CD4-positive, alpha-beta T cell treated with Interleukin-17A for 4 hours (primary cell): ENCODE measurements at regions not wholly inside any gene's neighbourhood (a gene's known extent, or its start where the extent isn't known, plus 50 kb on each side); places are given as distances from the start of the nearest gene placed in this dataset.
"Not testable (repeated sequence)": the region's sequence is repeated elsewhere in the genome, so short reads cannot be mapped to it uniquely, and the experiment has no call there.

Source experiments
- DNase-seq: peaks from one replicate; pipeline ENCODE4 v3.0.0-alpha.2; 2020; ENCODE audit warnings: mixed read lengths

DNA sequence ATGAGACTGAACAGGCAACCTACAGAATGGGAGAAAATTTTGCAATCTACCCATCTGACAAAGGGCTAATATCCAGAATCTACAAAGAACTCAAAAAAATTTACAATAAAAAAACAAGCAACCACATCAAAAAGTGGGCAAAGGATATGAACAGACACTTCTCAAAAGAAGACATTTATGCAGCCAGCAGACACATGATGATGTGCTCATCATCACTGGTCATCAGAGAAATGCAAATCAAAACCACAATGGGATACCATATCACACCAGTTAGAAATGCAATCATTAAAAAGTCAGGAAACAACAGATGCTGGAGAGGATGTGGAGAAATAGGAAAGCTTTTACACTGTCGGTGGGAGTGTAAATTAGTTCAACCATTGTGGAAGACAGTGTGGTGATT, 51.7 kb upstream of the PAXBP1 start:
- not testable (repeated sequence) for DNase-seq

- DNase-seq: no peak
Observed at GRCh38 chr21:32824950-32825349, 53.4 kb upstream of the PAXBP1 start.

DNA sequence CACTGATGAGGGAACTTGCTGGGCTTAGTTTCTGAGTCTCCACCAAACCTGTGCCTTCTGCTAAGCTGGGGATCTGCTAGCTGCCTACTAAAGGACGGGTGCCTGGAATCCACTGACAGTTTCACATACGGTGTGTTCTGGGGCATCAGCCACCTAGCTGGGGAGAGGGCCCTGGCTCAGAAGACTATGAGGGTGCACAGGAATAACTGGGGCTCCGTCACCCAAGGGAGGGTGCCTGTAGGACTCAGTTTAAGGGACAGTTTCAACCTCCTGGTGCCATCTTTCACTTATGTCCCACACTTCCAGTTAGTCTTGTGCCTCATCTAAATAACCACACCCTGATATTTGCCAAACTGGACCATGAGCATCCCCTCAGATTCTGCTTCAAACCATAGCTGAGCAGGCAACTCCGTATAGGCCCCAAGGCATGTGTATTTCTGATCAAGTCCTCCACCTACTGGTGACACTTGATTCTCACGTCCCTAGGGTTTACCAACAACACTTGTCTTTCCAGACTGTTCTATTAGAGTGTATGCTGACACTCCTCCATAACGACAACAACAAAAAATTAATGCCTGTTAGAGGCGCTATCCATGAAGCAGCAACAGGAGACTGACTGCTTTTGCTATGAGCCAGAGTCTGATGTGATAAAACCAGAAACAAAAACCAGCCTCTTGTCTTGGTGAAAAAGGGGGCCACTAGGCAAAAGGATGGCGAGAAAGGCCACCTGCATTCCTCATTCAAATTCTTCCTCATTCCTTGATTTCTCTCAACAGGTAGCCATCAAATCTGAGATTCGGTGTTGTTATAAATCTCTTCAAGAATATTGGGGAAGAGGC, 55.0 kb upstream of the PAXBP1 start:
- DNase-seq: peak; percentile 42

DNA sequence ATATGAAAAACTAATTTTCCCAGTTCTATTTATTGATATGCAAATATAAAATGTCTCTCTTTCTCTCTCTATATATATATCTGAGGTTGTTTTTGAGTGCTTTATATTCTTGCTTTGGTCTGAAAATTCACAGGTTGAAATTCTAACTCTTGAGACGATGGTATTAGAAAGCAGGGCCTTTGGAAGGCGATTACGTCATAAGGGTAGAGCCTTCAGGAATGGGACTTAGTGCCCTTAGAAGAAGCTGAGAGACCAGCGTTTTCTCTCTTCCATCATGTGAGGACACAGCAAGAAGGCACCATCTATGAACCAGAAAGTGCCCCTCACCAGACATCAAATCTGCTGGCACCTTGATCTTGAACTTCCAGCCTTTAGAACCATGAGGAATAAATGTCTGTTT, 57.4 kb upstream of the PAXBP1 start:
- DNase-seq: no peak

- DNase-seq: no peak
Observed at GRCh38 chr21:32829504-32829903, 57.9 kb upstream of the PAXBP1 start.

DNA sequence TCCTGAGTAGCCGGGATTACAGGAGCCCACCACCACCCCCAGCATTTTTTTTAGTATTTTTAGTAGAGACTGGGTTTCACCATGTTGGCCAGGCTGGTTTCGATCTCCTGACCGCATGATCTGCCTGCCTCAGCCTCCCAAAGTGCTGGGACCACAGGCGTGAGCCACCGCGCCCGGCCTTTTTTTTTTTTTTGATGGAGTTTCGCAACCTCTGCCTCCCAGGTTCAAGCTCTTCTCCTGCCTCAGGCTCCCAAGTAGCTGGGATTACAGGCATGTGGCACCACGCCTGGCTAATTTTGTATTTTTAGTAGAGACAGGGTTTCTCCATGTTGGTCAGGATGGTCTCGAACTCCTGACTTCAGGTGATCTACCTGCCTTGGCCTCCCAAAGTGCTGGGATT, 60.2 kb upstream of the PAXBP1 start:
- not testable (repeated sequence) for DNase-seq

DNA sequence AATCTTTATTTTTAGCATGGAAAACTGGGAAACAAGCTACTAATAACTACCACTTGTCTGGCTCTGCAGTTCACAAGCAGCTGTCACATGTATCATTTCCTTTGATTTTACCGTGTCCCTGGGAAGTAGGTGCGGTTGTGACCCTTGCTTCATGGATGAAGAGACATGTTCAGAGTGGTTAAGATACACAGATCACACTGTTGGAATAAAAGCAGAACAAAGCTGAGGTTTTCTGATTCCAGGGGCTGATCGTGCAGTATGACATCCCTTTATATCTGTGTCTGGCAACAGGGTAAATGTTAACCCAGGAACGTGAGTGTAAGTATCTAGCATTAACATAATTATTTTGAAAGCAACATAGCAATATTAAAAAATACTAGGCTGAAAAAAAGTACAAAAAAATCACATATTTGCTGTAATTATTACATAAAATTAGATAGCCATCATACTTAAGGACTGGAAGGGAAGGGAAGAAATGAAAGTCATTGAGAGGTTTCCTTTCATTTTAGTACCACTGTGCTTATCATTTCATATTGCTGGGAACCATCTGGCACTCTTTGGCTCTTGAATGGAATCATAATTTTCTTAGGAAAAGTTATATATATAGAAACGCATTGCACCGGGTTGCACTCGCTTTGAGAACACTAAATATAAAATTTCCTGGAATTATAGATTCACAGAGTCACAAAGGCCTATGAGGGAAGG, 62.8 kb upstream of the PAXBP1 start:
- no peak for DNase-seq

GRCh38 chr21:32834916-32835235, 63.3 kb upstream of the PAXBP1 start:
- no peak for DNase-seq

- no peak for DNase-seq
Observed at GRCh38 chr21:32842146-32842545, 70.6 kb upstream of the PAXBP1 start.

DNA sequence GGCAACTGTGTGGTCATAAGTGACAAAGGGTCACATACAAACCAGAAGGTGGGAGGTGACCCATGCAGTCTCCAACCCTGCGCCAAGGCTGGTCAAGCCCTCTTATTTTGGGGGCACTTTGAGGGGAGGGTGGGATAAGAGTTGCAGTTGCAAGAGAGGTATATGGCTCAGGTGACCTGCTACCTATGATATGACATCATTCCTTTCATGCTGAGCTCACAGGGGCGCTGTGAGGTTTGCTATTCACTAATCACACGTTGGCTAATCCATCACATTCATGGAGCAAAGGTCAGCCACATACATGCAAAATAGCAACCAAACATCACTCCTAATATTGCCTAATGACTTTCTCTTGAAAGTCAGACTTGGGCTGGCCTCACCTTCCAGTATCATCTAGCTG, 72.0 kb upstream of the PAXBP1 start:
- no peak for DNase-seq

- no peak for DNase-seq
Observed at GRCh38 chr21:32844076-32844475, 72.5 kb upstream of the PAXBP1 start.

DNA sequence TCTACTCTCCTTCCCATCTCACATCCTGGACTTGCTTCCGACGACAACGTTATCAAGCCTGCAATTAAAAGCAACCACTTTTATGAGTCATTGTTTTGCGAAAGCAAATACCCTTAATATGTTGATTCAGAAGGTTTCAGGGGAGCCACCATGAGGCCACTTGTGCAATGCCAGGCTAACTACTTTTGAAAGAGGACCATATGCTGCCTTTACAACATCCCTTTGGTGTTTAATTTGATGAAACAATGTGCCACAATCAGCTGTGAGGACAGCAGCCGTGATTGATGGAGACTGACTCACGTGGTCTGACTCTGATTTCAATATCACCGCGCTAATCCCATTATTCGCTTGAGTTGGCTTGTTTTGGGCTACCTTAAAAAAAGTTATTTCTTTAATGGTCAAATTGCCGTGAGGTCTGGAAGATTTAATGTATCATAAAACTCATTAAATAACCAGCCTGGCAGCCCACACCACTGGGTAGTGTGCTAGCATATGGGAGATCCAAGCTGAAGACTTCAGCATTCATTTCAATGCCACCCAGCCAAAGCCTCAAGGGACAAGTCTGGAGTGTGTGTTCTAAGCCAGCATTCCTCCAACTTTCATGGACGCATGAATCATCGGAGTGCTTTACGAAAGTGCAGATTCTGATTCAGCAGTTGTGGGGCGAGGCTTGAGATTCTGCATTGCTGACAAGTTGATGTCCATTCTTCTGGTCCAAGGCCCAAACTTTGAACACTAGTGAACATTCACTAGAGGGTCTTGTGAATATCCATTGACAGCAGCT, 73.3 kb upstream of the PAXBP1 start:
- no peak for DNase-seq

DNA sequence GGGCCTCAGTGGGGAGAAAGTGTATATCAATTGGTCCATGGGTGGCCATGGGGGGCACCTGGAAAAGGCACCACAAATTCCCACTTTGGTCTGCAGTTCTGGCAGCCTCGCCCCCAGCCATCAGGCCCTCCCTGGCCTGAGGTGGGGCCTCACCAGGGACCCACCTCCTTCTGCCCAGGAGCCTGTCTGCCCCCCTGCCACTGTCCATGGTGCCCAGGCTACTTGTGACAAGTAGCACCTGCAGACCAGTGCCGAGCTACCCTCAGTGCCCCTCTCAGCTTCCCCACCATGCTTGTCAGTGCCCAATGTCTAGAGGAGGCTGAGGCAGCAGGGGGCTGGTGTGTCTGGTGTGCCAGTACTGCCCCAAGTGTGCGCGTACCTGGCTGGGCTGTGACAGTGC, 87.1 kb upstream of the PAXBP1 start:
- DNase-seq: no peak

DNA sequence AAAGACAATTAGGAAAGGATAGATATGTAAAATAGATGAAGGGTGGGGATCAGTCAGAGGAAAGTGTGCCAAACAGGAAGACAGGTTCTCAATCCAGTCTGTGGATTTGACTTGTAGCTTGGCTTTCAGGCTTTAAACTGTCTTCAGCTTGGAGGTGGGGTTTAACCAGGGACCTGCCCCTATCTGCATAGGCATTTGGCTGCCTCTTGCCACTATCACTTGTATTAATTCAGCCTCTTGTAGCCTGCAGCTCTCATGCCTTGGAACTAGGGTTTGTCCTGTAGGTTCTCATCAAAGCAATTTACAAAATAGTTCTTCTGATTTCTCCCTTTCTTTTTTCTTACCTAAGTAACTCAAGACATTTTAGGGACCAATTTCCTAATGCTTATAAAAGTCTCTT, 88.8 kb upstream of the PAXBP1 start:
- no peak for DNase-seq

- DNase-seq: no peak
Observed at GRCh38 chr21:32861866-32862265, 90.3 kb upstream of the PAXBP1 start.

DNA sequence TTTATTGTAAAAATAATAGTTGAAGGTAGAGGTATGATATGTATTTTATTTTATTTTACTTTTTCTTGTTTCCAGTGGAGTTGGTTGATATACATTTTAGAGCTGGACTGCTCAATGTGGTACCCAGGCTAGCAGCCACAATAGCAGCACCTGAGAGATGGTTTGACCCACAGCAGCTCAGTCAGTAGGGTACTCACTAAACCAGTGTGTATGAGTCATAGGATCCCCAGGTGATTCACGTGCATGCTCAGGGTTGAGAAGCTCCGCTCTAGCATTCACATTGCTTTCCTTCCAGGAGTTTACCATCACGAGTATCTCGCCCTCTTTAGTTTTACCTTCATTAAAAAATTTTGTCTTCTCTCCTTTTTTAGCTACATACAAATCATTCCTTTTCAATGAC, 96.0 kb upstream of the PAXBP1 start:
- DNase-seq: no peak

GRCh38 chr21:32868631-32869454, 97.3 kb upstream of the PAXBP1 start:
- DNase-seq: no peak

DNA sequence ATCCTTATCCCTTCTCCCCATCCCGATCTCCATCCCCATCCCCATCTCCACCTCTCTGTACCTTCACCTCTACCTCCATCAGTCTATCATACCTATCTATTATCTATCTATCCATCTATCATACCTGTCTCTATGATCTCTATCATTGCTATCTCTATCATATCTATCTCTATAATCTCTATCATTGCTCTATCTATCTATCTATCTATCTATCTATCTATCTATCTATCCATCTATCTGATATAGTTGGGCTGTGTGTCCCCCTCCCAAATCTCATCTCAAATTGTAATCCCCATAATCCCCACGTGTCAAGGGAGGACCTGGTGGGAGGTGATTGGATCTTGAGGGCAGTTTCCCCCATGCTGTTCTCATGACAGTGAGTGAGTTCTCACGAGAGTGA, 97.9 kb upstream of the PAXBP1 start:
- DNase-seq: no peak

DNA sequence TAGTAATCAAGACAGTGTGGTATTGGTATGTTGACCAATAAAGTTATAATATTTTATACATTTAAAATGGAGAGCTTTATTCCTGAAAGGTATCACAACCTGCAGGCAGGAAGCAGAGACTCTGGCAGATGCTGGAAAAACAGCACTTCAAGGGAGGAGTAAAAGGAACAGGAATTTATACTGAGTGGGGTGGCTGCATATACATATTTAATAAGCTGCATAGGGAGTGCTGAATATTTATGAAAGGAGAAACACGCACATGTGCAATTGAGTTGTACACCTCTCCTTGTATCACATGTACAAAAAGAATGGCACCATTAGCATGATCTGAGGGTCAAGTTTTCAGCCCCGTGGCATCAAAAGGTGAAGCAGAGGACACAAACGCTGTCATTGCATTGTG, 104.9 kb upstream of the PAXBP1 start:
- DNase-seq: no peak

- DNase-seq: not testable (repeated sequence)
Observed at GRCh38 chr21:32877888-32878287, 106.3 kb upstream of the PAXBP1 start.

DNA sequence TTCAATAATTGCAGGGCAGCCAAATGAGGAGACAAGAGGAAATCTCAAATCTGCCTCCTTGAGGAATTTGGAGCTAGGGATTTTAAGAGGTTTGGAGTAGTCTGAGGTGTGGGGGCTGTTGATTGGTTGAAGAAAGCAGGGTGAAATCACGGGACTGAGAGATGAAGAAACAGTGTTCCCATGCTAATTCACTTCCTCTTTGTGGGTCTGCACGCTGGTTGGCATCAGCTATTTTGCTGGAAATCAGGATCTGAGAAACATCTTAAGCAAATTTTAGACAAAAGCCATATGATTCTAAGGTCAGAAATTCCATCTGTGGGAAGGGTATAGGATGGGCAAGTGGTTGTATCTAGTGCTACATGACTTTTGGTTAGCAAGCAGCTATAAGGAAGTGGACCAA, 107.1 kb upstream of the PAXBP1 start:
- no peak for DNase-seq

GRCh38 chr21:32881458-32881857, 109.9 kb upstream of the PAXBP1 start:
- DNase-seq: no peak

DNA sequence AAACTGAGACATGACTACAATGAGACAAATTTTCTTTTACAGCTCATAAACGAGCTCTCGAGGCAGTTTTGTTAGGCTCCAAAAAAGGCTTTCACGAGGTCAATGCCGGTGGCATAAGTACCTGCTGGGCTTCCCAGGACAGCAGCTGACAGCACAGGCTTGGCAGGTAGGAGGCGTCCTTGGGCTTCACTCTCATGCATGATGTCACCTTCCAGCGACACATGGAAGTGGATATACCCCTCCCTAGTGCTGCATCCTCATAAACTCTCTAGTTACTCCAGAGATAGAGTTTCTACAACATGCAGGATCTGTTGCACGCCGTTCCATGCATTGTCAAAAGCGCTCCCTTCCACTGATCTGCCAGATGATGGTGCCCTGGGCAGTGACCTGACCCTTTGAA, 112.5 kb upstream of the PAXBP1 start:
- no peak for DNase-seq
